NT2/D1 (cell line): ENCODE measurements at regions not wholly inside any gene's neighbourhood (a gene's known extent, or its start where the extent isn't known, plus 50 kb on each side); places are given as distances from the start of the nearest gene placed in this dataset.

Experiments used
- SUZ12 ChIP-seq: IDR thresholded peaks from 2 replicates; pipeline ENCODE4 v1.6.1; 2011; ENCODE audit not compliant: insufficient read length, insufficient read depth; ENCODE audit errors: extremely low read depth
- YY1 ChIP-seq: IDR thresholded peaks from 2 replicates; pipeline ENCODE4 v1.6.1; 2011; ENCODE audit not compliant: insufficient read length, insufficient read depth
- ZNF274 ChIP-seq: IDR thresholded peaks from 2 replicates; pipeline ENCODE4 v1.6.1; 2011; ENCODE audit warnings: mild to moderate bottlenecking, low read depth, low read length

GRCh38 chr7:94324380-94325121 is 70.1 kb upstream of the COL1A2 start:
- TF ChIP-seq ZNF274: no peak
- TF ChIP-seq YY1: no peak
- no peak for TF ChIP-seq SUZ12
